HG03097 (cell line): ENCODE measurements at regions not wholly inside any gene's neighbourhood (a gene's known extent, or its start where the extent isn't known, plus 50 kb on each side); places are given as distances from the start of the nearest gene placed in this dataset.
A peak's percentile ranks its signal among the peaks of the same experiment; 100 is the strongest.

Experiments used
- ATAC-seq: cut with Tn5 transposase; IDR thresholded peaks from one replicate; pipeline ENCODE4 v1.9.1; 2021; ENCODE audit not compliant: unreplicated experiment, low FRiP score

DNA sequence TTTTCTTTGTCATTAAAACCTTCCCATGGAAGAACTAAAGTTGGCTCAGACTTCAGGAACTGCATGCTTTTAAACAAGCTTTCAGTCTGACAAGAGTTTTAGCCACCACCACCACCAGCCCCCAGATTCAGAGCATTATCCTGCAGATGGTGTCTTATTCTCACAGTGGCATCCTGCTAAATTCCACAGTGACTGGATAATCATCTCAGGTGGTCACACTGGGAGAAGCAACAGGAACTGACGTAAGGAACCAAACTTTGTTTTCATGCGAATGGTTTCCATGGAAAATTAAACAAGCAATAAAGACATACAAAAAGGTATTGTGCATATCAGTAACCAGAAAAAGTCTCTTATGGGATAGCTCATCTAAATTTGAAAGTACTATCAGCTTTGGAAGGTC lies 370.7 kb downstream of the FBXW7 start:
- ATAC-seq, result no peak

DNA sequence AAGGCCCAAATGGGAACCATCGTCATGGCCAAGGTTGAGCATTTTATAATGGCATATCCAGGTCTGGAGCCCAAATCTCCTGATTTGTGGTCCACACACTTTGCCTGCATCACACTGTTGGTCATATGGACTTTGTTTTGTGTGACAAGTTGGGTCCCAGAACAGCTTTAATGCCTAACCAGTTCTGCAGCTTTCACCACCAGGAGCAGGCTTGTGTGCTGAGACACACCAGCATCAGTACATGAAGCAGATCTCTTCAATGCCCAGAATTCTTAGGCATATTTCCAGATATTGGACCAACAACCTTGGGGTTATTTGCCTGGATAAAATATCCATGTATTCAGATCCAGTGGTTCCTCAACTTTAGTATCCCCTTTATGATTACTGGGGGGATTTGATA lies 371.3 kb downstream of the FBXW7 start:
- no peak for ATAC-seq

DNA sequence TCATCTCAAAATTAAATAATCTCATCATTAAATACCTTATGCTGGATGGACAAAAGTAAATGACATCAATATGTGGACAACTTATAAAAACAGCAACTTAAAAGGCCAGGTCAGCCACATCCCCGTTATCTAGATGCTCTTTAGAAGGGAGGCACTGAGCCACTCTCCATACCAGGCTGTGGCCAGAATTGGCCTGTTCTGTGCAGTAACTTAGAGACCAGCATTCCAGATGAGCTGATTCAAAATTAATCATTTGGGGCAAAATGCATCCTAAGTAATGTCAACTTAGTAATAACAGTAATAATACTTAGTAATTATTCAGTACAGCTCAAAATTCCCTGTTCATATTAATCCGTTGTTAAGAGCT lies 373.6 kb downstream of the FBXW7 start:
- ATAC-seq, result no peak

DNA sequence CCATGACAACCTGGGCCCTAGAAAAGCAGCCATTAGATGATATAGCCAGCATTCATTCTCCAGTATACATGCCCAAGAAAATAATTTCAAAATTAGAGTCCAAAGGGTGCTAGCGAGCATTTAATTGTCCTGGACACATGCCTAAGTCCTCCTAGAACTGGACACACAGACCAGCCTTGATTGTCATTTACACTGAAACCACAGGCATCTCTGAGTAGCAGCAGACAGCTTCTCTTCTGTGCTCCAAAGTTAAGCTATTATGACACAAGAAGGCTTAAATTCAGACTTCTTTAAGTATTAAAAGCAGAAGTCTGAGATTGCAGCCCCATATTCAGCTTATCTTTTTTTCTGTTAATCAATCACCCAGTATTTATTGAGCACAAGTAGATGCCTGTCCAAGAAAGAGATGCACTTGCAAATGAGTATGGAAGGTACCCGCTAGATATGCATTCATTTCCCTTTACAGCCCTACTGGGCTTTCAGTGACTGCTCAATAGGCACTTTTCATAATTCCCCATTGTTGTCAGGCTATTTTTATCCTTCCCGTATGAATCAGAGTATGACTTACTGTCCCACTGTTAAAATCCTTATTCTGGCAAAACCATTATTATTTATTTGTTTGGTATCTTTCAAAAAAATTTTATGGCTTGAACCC lies 374.1 kb downstream of the FBXW7 start:
- ATAC-seq, result no peak

DNA sequence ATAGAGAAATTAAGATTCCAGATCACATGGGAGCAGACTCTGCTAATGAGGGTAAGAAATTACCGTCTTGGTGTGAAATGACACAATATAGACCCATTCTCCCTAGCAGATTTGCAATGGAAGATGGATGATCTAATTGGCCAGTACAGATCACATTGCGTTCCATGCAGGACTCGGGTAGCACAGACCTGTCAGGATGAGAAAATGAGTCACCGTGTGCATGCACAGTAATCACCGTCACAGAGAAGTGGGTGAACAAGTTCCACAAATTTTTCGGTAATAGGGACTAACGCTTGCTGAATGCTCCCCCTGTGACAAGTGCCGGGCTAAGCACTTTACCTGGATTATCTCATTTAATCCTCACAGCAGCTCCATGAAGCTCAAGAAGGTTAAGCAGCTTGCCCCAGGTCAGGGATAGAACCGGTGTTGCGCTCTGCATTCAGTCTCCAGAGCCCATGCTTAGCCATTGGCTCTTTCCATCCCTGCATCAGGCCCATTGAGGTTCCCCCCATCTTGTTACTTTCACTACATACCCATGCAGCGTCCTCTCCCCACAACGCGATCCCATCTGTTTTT lies 375.6 kb downstream of the FBXW7 start:
- no peak for ATAC-seq

DNA sequence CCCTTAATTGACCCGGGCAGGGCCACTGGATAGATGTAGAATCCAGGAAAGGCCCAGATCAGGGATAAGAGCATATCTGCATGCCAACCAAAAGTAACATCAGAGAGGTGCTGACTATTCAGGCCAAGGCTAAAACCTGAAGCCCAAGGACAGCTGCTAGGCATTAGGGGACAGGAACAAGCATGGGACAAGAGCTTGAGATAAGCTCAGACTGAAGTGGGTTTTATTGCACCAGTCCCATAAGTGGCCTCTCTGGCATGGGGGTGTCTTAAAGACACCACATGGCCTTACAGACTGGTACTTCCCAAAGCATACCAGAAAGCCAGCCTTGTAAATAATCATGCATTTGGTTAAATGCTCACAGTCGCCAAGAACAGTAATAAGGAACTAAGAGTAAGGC lies 376.1 kb downstream of the FBXW7 start:
- ATAC-seq, result no peak

DNA sequence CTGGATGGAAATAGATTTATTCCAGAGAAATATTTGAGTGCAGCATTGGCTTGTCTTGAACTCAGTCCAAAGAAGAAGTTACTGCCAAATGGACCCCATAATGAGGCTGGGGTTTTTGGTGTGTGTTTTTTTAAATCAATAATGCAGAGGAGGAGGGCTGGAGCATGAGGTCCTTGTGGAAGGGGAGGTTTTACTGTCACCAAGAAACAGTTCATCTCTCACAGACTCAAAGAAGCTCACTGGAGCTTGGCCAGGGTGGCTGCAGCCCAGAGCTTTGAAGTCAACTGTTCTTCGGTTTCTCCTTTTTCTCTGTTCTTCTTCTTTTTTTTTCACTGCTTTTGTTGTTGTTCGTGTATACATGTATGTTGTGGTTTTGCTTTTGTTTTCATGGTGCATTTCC lies 377.7 kb downstream of the FBXW7 start:
- ATAC-seq, result no peak

DNA sequence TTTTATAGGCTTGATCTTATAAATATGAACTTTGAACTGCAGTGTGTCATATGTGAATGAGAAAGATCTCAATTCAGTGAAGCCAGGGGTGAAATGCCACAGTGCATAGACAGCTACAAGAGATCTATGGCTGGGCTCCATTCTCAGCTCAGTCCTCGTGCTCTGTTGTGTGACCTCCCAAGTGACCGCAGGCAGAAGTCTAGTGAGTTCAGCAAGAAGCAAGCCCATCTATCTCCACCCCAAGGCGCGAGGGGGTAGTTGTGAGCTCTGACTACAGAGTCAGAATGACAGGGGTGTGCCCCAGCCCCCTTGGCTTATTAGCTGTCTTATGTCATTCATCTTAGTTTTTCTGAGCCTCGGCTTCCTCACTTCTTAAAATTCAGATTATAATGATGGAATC lies 378.3 kb downstream of the FBXW7 start:
- no peak for ATAC-seq

DNA sequence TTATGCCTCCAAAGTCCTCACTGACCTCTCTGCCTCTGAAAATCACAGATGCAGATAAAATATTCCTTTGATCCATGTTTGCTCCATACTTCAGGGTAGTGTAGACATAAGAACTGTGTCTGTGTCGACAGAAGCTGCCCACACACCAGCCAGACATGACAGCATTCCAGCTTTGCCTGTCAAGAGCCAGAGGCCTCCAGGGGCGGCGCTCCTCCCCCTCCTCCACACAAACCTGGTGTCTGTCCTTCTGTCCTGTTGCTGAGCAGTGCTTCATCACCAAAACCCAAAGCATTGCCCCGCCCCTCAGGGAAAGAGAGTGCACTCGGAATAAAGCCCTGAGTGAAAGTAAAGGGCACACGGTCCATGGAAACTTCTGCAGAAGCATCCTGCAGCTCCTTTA lies 379.4 kb downstream of the FBXW7 start:
- ATAC-seq, result no peak

DNA sequence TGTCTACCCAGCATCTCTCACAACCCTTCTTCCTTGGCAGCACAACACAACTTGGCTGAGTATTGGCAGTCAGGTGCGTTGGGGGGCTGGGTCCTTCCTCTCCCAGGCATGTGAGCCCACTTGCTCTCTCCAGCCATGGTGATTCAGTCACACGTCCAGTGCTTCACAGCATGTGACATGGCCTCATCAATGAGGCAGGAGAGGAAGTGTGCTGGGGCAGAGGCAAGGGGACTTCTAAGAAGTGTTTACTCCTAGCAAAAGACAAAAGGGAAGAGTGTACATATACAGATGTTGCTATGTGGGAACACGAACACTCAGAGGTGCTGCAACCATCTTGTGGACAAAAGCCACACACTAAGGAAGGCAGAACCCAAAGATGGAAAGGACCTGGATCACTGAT lies 380.8 kb downstream of the FBXW7 start:
- ATAC-seq, result no peak

DNA sequence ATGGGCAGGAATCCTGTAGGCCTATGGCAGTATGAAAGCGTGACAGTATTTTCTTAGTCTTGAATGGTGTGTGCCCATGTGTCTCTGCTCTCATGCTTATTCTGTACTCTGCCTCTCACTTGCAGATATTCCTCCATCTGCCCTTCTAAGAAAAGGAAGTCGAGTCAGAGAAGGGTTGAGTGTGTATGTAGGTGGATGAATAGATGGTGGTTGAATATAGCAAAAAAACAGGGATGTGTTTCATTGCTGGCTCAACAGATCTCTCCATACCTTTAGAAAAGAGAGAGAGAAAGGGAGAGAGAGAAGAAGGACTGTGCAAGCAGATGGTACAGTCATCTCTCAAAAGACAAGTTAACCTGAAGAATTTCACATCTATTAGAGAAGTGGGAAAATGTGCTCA lies 381.5 kb downstream of the FBXW7 start:
- ATAC-seq, result no peak

DNA sequence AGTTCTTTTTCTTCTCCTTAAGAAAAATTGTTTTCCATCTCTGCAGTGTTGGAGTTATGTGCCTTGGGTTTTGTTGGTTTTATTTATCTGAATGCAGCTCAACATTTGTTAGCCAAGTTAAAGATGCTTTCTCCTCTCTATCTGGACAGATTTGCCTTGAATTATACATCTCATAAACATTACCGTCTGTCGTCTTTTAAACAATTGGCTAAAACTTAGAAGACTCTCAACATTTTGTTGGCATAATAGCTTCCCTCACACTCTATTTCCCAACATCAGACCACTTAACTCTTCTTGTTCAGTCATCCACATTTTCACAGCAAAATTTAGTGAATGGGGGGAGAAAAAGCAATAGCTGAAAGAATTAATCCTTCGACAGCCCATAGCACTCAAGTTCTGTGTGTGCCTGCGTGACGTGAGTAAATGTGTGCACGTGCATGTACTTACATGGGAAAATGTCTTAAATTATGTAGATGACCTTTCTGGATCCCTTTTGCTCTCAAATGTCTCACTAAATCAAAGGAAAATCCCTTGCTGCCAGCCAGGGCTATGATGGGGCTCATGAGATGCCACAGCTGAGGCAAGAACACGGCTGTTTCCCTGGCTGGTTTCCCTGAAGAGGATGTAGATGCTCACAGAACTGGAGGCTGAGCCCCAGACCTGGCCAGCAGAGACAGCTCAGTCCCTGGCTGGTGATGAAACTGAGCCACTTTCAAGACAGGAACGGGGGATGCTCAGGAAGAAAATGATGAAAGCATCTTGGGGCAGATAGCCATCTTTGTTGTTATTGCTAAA lies 382.2 kb downstream of the FBXW7 start:
- no peak for ATAC-seq

DNA sequence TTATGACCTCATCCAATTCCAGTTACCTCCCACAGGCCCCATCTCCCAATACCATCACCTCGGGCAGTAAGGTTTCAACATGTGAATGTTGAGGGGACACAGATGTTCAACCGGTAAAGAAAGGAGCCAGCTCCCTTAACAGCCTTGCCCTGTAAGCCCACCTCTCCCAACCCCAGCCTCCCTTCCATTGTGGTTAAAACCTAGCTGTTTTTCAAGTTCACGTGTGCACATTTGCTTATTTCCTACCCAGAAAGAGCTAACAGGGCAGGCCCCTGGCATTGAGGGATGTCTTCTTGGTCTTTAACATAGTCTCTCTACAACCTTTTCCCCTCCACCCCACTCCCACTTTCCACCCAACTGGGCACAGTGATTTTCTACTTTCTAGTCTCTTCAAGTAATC lies 385.7 kb downstream of the FBXW7 start:
- no peak for ATAC-seq

DNA sequence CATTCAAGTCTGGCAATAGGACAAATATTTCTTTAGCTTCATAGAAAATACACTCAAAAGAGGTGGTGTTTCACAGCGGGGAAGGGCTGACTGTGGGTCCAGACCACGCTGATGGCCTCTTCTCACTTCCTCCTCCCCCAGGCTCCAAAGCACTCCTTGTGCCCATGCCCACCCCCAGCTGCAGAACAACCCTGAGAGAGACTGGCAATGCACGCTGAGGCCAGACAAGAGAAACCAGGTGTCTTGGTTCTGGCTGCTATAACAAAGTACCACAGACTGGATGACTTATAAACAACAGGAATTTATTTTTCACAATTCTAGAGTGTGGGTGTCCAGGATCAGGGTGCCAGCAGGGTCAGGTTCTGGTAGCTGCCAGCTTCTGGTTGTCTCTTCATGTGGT lies 386.1 kb downstream of the FBXW7 start:
- ATAC-seq, result no peak

DNA sequence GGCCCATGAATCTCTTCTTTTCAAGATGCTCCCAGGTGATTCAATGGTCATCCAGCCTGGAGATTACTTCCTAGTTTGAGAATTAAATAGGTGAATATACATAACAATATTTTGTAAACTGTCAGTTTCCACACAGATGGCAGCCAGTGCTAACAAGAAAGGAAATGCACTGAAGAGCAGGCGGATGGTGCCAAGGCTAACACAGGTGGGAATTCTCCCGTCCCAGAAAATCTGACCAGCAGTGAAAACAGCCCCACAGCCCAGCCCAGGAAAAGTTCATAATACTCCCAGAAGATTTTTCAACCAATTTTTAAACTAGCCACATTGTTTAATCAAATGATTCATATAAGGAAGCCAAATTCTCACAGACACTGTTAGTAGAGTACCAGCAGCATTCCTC lies 387.2 kb upstream of the GATB start:
- ATAC-seq, result no peak

DNA sequence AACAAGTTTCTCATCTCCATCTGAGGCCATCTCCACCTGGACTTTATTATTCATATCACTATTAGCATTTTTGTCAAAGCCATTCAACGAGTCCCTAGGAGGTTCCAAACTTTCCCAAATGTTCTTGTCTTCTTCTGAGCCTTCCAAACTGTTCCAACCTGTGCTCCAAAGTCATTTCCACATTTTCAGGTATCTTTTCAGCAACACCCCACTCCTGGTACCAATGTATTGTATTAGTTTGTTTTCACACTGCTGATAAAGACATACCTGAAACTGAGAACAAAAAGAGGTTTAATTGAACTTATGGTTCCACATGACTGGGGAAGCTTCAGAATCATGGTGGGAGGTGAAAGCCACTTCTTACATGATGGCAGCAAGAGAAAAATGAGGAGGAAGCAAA lies 385.4 kb upstream of the GATB start:
- no peak for ATAC-seq

DNA sequence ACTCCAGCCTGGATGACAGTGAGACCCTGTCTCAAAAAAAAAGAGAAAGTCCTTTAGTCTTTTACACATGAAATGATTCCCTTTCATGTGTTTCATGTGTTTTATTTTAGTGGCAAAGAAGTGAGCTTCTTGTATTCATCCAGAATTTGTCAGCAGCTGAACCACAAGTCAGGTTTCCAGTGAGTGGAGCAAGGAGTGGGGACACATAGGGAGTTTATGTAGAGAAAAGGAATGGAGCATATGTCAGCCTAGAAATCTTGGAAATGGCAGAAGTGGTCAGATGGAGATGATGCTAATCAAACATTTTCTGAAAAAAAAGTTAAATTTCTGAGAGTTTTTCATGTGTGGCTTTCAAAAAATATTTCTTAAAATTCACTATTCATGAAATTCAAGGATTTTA lies 383.0 kb upstream of the GATB start:
- ATAC-seq, result no peak

DNA sequence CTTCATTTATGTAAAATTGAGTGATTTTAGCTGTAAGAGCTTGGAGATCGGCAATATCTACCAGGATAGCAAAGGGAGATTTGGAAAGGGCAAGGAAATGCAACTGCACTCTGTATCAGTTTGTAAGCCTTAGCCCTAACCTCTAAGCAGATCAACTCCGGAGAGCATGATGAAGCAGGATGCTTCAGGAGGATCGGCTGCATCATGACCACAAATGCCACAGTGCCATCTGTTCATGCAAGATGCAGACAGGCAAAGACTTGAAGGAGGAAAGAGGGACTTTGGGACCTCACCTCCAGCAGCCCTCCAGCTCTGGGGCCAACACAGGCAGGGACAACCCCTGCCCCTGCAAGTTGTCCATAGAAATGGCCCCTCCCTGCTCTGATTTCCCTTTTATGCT lies 377.6 kb upstream of the GATB start:
- peak; percentile 65 for ATAC-seq

DNA sequence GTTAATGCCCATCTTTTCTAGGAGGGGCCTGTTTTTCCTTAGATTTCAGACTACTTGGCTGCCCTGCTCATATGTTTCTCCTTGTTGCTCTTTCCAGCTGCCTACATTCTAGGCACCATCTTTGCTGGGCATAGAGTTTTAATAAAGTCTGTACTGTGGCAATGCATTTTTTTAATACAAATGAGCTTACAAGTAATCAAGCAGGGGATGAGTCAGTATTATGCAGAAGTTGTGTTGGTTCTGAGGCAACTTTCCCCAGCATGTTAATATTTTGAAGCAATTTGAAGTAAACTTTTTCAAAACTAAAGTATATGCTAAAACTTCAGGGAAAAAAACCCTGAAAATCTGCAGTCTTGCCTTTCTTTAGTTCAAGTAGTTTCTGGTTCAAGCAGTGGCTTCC lies 372.0 kb upstream of the GATB start:
- no peak for ATAC-seq

DNA sequence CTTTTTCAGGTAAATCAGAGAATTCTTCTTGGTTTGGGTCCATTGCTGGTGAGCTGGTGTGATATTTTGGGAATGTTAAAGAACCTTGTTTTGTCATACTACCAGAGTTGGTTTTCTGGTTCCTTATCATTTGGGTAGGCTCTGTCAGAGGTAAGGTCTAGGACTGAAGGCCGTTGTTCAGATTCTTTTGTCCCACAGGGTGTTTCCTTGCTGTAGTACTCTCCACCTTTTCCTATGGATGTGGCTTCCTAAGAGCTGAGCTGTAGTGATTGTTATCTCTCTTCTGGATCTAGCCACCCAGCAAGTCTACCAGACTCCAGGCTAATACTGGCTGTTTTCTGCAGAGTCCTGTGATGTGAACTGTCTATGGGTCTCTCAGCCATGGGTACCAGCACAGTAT lies 367.5 kb upstream of the GATB start:
- no peak for ATAC-seq

DNA sequence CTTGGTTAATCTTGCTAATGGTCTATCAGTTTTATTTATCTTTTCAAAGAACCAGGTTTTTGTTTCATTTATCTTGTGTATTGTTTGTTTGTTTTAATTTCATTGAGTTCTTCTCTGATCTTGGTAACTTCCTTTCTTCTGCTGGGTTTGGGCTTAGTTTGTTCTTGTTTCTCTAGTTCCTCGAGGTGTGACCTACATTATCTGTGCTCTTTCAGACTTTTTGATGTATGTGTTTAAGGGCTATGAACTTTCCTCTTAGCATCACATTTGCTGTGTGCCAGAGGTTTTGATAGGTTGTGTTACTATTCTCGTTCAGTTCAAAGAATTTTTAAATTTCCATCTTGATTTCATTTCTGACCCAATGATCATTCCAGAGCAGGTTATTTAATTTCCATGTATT lies 365.4 kb upstream of the GATB start:
- no peak for ATAC-seq

DNA sequence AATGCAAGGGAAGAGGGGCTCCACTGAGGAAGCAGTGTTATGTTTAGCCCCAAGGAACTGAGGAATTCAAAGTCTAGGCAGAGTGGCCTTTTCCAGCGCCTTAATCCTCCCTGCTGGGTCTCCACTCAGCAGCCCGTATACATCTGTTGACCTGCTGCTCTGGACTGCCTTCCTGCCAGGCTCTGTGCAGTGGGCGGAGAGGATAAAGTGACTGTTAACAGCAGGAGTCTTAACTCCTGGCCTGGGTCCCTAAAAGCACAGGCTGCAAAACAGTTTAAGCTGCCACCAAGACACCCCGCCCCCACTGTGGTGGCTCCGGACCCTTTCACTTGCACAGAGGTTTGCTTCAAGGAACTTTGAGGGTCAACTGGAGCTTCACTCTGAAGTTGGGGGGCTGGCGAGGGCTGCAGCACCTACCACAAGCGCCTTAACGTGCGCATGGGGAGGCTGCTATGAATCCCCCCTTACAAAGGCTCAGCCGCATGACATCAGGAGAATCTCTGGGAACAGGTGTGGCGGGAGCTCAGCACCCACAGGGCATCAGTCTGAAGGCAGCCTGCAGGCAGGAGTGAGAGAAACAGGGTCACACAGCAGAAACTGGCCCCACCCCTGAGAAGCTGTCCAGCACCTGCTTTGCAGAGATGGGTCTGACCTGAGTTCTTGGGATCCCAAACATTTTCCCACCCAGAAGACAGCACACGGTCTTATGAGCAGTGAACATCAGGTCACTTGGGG lies 358.2 kb upstream of the GATB start:
- no peak for ATAC-seq
